Bone marrow (tissue), 2 donors: ENCODE measurements at regions not wholly inside any gene's neighbourhood (a gene's known extent, or its start where the extent isn't known, plus 50 kb on each side); places are given as distances from the start of the nearest gene placed in this dataset.

ENCODE experiments used
- DNase-seq, 2 donors: peaks; one replicate each; lab custom pipeline; 2025; lab: John Stamatoyannopoulos, UW

- DNase-seq: no peak
These were observed 395.2 kb upstream of the DCN start for GRCh38 chr12:91577586-91578539.

DNA sequence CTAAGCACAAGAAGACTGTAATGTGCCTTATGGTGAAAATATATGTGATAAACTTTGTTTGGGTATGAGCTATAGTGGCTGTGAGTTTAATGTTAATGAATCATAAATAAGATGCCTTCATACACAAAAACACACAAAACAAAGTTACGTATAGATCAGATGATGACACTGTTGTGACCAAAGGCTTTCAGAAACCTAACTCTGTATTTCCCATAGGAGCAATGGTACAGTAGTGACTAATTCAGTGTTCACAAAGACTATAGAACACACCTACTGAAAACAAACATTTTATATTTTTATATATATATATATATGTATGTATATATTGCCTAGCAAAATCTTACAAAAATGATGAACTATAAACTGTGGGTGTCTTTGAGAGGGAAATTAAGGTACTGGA is 393.8 kb upstream of the DCN start:
- no peak for DNase-seq

GRCh38 chr12:91575630-91576029 is 393.0 kb upstream of the DCN start:
- no peak for DNase-seq

GRCh38 chr12:91574975-91575374 is 392.4 kb upstream of the DCN start:
- no peak for DNase-seq

DNA sequence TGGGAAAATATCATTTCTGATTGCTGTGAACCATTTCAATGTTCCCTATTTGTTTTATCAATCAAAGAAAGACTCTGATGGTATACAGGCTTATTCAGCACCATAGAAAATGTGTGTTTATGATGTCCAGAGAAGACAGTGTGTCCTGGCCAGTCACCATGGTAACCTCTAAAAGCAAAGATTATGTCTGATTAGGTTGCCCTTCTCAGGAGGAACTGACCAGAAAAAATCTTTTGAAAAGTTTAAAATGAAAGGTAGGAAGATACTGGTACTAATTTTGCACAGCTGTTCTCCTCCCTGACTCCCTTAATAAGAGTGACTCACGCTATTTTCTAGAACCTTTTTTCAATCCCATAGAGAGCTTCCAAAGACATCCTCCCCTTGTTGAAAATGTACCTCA is 391.8 kb upstream of the DCN start:
- DNase-seq: no peak

GRCh38 chr12:91572869-91573268 is 390.3 kb upstream of the DCN start:
- no peak for DNase-seq

DNA sequence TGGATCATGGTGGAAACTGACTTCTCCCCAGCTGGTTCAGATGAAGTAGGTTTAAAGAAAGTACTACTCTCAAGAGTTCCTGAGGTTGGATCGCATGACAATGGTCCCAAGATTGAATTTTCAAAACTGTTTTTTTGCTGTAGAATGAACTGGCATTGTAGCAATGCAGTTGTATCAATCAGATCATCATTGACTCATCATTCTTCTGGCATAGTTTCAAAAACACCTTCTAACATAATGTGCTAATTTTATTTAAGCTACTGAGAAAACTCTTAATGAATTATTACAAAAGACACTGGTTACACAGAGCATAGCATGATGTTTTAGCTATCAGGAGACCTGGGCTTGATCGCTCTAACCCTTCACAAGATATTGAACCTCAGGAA is 384.5 kb upstream of the DCN start:
- no peak for DNase-seq

- DNase-seq: no peak
These were observed 383.9 kb upstream of the DCN start for GRCh38 chr12:91566328-91567099.

- no peak for DNase-seq
These were observed 383.2 kb upstream of the DCN start for GRCh38 chr12:91565846-91566245.

GRCh38 chr12:91565246-91565645 is 382.6 kb upstream of the DCN start:
- no peak for DNase-seq

DNA sequence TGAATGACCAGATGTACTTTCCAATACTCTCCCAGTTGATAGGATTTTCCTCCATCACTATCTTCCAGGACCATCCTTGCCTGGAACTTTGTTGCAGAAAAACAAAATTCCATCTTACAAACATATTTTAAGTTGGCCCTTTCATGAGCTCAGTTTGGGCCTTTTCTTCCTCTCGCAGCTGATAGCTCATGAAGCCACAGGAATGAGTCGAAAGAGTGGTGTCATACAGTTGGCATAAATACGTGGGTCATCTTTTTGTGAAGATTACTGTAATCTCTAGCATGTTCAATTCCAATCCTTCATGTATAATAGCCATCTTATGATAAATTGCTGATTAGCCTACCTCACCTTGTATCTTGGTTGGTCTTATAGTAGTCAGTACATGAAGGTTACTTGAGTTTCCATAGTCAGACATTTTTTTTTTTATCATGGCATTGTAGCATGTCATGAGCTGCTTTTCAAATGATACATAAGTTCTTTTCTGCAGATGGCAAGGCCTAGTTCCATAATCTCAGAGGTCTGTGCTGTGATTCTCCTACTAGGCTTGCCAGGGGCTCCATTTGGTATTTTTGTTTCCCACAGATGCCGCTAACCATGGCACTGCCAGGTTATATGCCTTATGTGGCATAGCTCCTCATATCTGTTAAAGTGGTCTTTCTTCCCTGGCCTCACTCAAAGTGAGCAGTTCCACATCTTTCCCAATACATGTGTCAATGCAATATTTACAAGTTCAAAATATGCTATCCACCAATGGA is 380.6 kb upstream of the DCN start:
- no peak for DNase-seq

- DNase-seq: no peak
These were observed 379.9 kb upstream of the DCN start for GRCh38 chr12:91562476-91562875.

GRCh38 chr12:91561958-91562325 is 379.3 kb upstream of the DCN start:
- DNase-seq: no peak

DNA sequence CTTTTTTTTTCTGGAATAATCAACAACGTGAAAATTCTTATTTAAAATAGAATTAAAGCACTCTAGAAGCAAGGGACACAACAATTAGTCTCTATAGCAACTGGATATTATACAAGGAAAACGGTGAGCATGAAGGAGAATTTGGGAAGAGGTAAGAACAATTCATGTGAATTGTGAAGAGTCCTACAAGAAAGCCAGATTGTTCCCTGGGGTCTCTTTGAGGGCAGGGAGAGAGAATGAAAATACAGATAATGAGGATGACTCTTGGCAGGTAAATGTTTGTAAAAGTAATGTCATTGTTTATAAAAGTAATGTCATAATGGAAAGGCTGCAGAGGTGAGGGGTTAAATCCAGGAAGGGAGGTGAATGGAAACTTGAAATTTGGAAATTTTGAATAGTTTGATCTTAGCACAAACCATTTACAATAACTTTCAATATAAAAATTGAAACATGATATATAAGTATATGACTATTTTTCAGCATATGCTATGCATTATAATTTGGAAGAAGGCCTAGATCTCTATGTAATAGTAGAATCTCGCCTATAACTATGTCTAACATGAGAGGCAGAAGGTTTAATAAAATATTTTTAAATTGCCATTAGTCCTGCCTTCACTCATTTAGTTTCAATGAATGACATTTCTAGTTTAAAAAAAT is 378.8 kb upstream of the DCN start:
- no peak for DNase-seq

DNA sequence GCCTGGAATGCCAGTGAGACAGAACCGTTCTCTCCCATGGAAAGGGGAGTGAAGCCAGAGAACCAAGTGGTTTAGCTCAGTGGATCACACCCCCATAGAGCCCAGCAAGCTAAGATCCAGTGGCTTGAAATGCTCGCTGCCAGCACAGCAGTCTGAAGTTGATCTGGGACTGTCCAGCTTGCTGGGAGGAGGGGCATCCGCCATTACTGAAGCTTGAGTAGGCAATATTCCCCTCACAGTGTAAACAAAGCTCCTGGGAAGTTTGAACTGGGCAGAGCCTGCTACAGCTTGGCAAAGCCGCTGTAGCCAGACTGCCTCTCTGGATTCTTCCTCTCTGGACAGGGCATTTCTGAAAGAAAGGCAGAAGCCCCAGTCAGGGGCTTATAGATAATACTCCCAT is 374.3 kb upstream of the DCN start:
- no peak for DNase-seq

- DNase-seq: no peak
These were observed 373.1 kb upstream of the DCN start for GRCh38 chr12:91555436-91556415.

GRCh38 chr12:91551927-91552326 is 369.3 kb upstream of the DCN start:
- DNase-seq: no peak

DNA sequence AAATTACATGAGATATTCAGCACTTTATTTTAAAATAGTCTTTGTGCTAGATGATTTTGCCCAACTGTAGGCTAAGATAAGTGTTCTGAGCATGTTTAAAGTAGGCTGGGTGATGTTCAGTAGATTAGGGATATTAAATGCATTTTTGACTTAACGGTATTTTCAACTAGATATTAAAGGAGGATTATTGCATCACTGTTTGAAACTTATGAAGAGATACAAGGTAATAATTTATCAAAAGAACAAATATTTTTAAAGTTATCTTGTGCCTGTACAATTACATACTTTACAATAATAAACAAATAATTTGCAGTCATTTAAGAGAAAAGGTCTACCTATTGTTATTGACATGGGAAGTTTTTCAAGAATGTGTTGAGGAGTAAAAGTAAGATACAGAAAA is 368.6 kb upstream of the DCN start:
- no peak for DNase-seq

DNA sequence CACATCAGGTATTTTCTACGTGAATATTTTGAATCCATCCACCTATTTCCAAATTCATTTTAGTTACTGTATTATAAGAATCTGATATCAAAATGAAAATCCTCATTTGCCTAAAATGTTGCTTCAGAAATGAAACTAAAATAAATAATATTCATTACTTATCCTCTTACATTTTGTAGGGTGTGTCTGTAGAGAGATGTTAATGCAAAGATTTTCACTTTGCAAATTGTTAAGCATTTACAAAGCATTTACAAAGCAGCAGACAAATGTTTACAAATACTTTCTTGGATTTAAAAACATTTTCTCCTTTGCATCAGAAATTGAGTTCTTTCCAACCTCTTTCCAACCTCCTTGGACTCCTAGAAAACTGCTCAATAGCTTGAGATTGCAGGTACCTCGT is 360.0 kb upstream of the DCN start:
- no peak for DNase-seq

DNA sequence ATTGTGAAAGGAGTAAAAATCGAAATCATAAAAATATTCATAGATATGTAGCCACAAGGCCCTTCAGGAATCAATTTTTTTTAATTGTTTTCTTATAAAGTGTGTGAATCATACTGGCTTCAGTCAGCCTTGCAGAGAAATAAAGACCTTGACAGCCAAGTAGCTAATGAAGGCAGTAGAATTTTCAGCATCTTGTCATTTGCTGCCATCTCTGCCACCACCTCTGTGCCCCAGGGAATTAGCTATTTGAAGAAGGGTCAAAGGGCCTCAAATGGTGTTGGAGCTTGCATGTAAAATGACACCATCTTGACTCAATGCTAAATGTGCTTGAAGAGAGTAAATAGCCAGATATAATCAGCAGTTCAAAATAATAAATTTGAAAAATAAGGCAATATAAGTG is 359.4 kb upstream of the DCN start:
- no peak for DNase-seq

DNA sequence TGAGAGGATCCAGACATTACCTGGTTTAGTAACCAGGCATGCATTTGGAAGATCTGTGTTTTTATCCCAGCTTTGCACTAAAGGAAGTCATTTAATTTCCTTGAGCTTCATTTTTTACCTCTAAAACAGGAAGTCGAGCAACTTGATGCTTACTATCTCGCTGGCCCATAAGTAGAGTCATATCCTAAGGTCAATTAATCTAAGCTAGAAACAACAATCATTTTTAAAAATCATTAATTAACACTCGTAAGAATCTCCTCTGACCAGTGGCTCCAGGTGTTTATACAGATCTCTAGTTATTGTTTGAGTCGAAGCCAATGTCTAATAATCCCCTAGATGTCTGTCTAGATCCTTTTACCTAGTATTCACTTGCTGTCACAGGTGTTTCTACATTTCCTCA is 355.8 kb upstream of the DCN start:
- no peak for DNase-seq
